SK-N-SH (cell line): ENCODE measurements at regions not wholly inside any gene's neighbourhood (a gene's known extent, or its start where the extent isn't known, plus 50 kb on each side); places are given as distances from the start of the nearest gene placed in this dataset.

Experiments
- CTCF ChIA-PET: fragments of 300-600, 350-600 bp; formaldehyde crosslinking; extraction: SDS; loops from one replicate; lab custom pipeline; 2021; lab: Yijun Ruan, JAX
- POLR2A ChIA-PET: fragments of 350-600 bp; sonication (Branson Sonifier 250); formaldehyde crosslinking; extraction: SDS; loops from one replicate; lab custom pipeline; 2020; ENCODE audit warnings: antibody characterized with exemption, inconsistent platforms; lab: Yijun Ruan, JAX
- DNase-seq: peaks from one replicate; pipeline ENCODE4 v3.0.0; 2012
- H2AFZ ChIP-seq: fragments of 200-600 bp; sonication (generic); 2 replicates; pipeline ENCODE4 v1.8.1; 2016; ENCODE audit warnings: antibody characterized with exemption, mild to moderate bottlenecking, low read depth
- H3F3A ChIP-seq: fragments of 200-600 bp; sonication (generic); replicated peaks from 2 replicates; pipeline ENCODE3; 2016; ENCODE audit warnings: antibody characterized with exemption, mild to moderate bottlenecking; ENCODE audit not compliant: insufficient read depth
- H3K27ac ChIP-seq, 2 experiments: fragments of 200-500 bp in 1 of 2; fragments of 200-600 bp in 1 of 2; sonication (Bioruptor generic) in 1 of 2; sonication (generic), shearing (Covaris generic) in 1 of 2; 2 replicates each; pipeline versions ENCODE4 v1.5.1 to v1.6.1; 2014 to 2016; ENCODE audit warnings: low read depth in 2 of 2, inconsistent platforms in 1 of 2, low read length in 1 of 2, mild to moderate bottlenecking in 1 of 2, mixed read lengths in 1 of 2
- H3K27me3 ChIP-seq: fragments of 200-600 bp; sonication (generic), shearing (Covaris generic); 2 replicates; pipeline ENCODE4 v1.6.1; 2016; ENCODE audit warnings: mixed run types; ENCODE audit not compliant: insufficient read depth
- H3K36me3 ChIP-seq, 2 experiments: fragments of 200-500 bp in 1 of 2; fragments of 200-600 bp in 1 of 2; sonication (Bioruptor generic) in 1 of 2; sonication (generic) in 1 of 2; replicated peaks in 1 of 2; 2 replicates each; pipeline versions ENCODE3 to v1.5.1; 2014 to 2016; ENCODE audit warnings: low read length in 1 of 2, mild to moderate bottlenecking in 1 of 2; ENCODE audit not compliant: insufficient read depth in 2 of 2, control insufficient read depth in 1 of 2
- H3K4me1 ChIP-seq, 2 experiments: fragments of 200-500 bp in 1 of 2; fragments of 200-600 bp in 1 of 2; sonication (Bioruptor generic) in 1 of 2; sonication (generic), shearing (Covaris generic) in 1 of 2; 2 replicates each; pipeline versions ENCODE4 v1.5.1 to v1.6.1; 2014 to 2016; ENCODE audit warnings: low read depth in 1 of 2, low read length in 1 of 2, mixed run types in 1 of 2; ENCODE audit not compliant: insufficient read depth in 2 of 2, control insufficient read depth in 1 of 2
- H3K4me2 ChIP-seq: fragments of 200-600 bp; sonication (generic), shearing (Covaris generic); 2 replicates; pipeline ENCODE4 v1.6.1; 2017; ENCODE audit warnings: mixed run types
- H3K4me3 ChIP-seq, 2 experiments: fragments of 200-500 bp in 1 of 2; fragments of 200-600 bp in 1 of 2; sonication (Bioruptor generic) in 1 of 2; sonication (generic), shearing (Covaris generic) in 1 of 2; 2 replicates each; pipeline versions ENCODE4 v1.5.1 to v1.8.1; 2014 to 2016; ENCODE audit warnings: low read depth in 2 of 2, inconsistent platforms in 1 of 2, low read length in 1 of 2, mild to moderate bottlenecking in 1 of 2, mixed read lengths in 1 of 2, moderate library complexity in 1 of 2
- H3K79me2 ChIP-seq: fragments of 200-600 bp; sonication (generic); 2 replicates; pipeline ENCODE4 v1.8.1; 2017; ENCODE audit warnings: mild to moderate bottlenecking; ENCODE audit not compliant: insufficient read depth
- H3K9ac ChIP-seq: fragments of 200-600 bp; sonication (generic); 2 replicates; pipeline ENCODE4 v1.6.1; 2017; ENCODE audit warnings: mixed run types
- H3K9me2 ChIP-seq: fragments of 200-600 bp; sonication (generic); 2 replicates; pipeline ENCODE4 v1.6.1; 2017; ENCODE audit warnings: mixed run types
- H3K9me3 ChIP-seq: fragments of 200-600 bp; sonication (generic); 2 replicates; pipeline ENCODE4 v1.6.1; 2017; ENCODE audit warnings: mixed run types, mild to moderate bottlenecking, moderate library complexity
- H4K20me1 ChIP-seq: fragments of 200-600 bp; sonication (generic); 2 replicates; pipeline ENCODE4 v1.6.1; 2017; ENCODE audit warnings: mild to moderate bottlenecking, mixed run types; ENCODE audit not compliant: insufficient read depth
- CHD2 ChIP-seq: fragments of 150-350 bp; IDR thresholded peaks from 2 replicates; pipeline ENCODE4 v1.6.1; 2018; ENCODE audit warnings: low read length; ENCODE audit not compliant: partially characterized antibody
- ELF1 ChIP-seq: IDR thresholded peaks from 2 replicates; pipeline ENCODE4 v1.4.0; 2012
- EZH2phosphoT487 ChIP-seq: fragments of 200-600 bp; sonication (generic); IDR thresholded peaks from 2 replicates; pipeline ENCODE4 v1.6.1; 2017; ENCODE audit warnings: low read depth, mixed run types, mild to moderate bottlenecking, antibody characterized with exemption, moderate library complexity, borderline replicate concordance
- GABPA ChIP-seq: IDR thresholded peaks from 2 replicates; pipeline ENCODE4 v1.4.0; 2012; ENCODE audit warnings: low read depth, mild to moderate bottlenecking
- JUND ChIP-seq: IDR thresholded peaks from 2 replicates; pipeline ENCODE4 v1.4.0; 2012
- MEF2A ChIP-seq: IDR thresholded peaks from 2 replicates; pipeline ENCODE4 v1.4.0; 2012; ENCODE audit warnings: low read depth, borderline replicate concordance
- NRF1 ChIP-seq: IDR thresholded peaks from 2 replicates; pipeline ENCODE4 v1.6.1; 2012; ENCODE audit warnings: low read depth, mild to moderate bottlenecking, low read length
- POLR2AphosphoS5 ChIP-seq: IDR thresholded peaks from 2 replicates; pipeline ENCODE4 v1.6.1; 2012; ENCODE audit warnings: low read depth, low read length
- RAD21 ChIP-seq: IDR thresholded peaks from 2 replicates; pipeline ENCODE4 v1.6.1; 2012; ENCODE audit warnings: mild to moderate bottlenecking, low read length
- RCOR1 ChIP-seq: fragments of 150-350 bp; IDR thresholded peaks from 2 replicates; pipeline ENCODE4 v1.6.1; 2017; ENCODE audit warnings: antibody characterized with exemption, low read length
- REST ChIP-seq: IDR thresholded peaks from 2 replicates; pipeline ENCODE4 v1.6.1; 2012; ENCODE audit warnings: mild to moderate bottlenecking, low read depth, low read length, moderate library complexity
- RFX5 ChIP-seq: IDR thresholded peaks from 2 replicates; pipeline ENCODE4 v1.6.1; 2012; ENCODE audit warnings: mild to moderate bottlenecking, improper control_type of control experiment, low read length
- RXRA ChIP-seq: IDR thresholded peaks from 2 replicates; pipeline ENCODE4 v1.4.0; 2012; ENCODE audit warnings: low read depth, mild to moderate bottlenecking, borderline replicate concordance
- SIN3A ChIP-seq: IDR thresholded peaks from 2 replicates; pipeline ENCODE4 v1.6.1; 2012; ENCODE audit warnings: low read depth, mild to moderate bottlenecking, low read length, moderate library complexity, borderline replicate concordance
- TCF12 ChIP-seq: IDR thresholded peaks from 2 replicates; pipeline ENCODE4 v1.4.0; 2012
- TEAD4 ChIP-seq: IDR thresholded peaks from 2 replicates; pipeline ENCODE4 v1.4.0; 2012; ENCODE audit warnings: mild to moderate bottlenecking, borderline replicate concordance; ENCODE audit not compliant: insufficient read depth
- YY1 ChIP-seq: IDR thresholded peaks from 2 replicates; pipeline ENCODE4 v1.4.0; 2012; ENCODE audit warnings: low read depth, mild to moderate bottlenecking
- WGBS: methylation state at CpG from one replicate; pipeline ENCODE4 v1.1.6; 2017; ENCODE audit warnings: low lambda C conversion rate; 5-methylcytosine and 5-hydroxymethylcytosine counted together

GRCh38 chr5:92991581-92992067 is 589.4 kb downstream of the NR2F1-AS1 start:
- 46% methylated on average over 3 of the region's 3 CpGs for WGBS
- Histone ChIP-seq H3K4me2 (0 out of 2 replicates have a peak overlapping the region, but pooled peaks have one; percentile 21), H3K27ac (peak overlapping the region in 1 of 2 experiments; percentile 15; a peak in 1 of 4 replicates), H3K79me2 (no peaks in the 10 kb centered on the region), H3K4me3 (no peak overlapping the region), H3K9me3 (peaks cover 10% of the 10 kb centered on the region), H4K20me1 (no peaks in the 10 kb centered on the region), H3F3A (peaks cover 11% of the 10 kb centered on the region), H3K4me1 (peaks cover 3 to 9% of the 10 kb centered on the region in 2 experiments; a peak in 2 of 4 replicates), H3K27me3 (no peaks in the 10 kb centered on the region), H2AFZ (peak overlapping the region; percentile 30; the same call in 1 of the 2 replicates), H3K36me3 (no peaks in the 10 kb centered on the region), H3K9me2 (no peaks in the 10 kb centered on the region), H3K9ac (no peak overlapping the region)
- CTCF ChIA-PET = interaction anchor here (1.0 to 1.1 kb wide), 2 partner anchors 9 to 13 kb away, joined by 3 read pairs; no protein-coding TSS in a partner anchor
- POLR2A ChIA-PET = no interaction called here
- DNase-seq = peak; percentile 15
- 0 out of 2 replicates have a peak, but pooled peaks have one; percentile 3 for TF ChIP-seq RAD21
- TF ChIP-seq TEAD4 = no peak

GRCh38 chr5:92990771-92991170 is 590.2 kb downstream of the NR2F1-AS1 start:
- H4K20me1 ChIP-seq = no peaks in the 10 kb centered on the region
- no peak overlapping the region for H3K27ac ChIP-seq
- H2AFZ ChIP-seq = no peak overlapping the region
- no peak for TF ChIP-seq MEF2A
- TF ChIP-seq EZH2phosphoT487 = no peak
- TF ChIP-seq SIN3A = no peak
- no peak for TF ChIP-seq CHD2
- no peak for TF ChIP-seq RFX5
- no peak for TF ChIP-seq TCF12
- no peak for TF ChIP-seq RCOR1
- no peak for TF ChIP-seq POLR2AphosphoS5
- no peak for TF ChIP-seq GABPA
- no peak for TF ChIP-seq TEAD4
- peaks cover 3 to 9% of the 10 kb centered on the region in 2 experiments; a peak in 2 of 4 replicates for H3K4me1 ChIP-seq
- H3K9ac ChIP-seq = no peak overlapping the region
- H3K79me2 ChIP-seq = no peaks in the 10 kb centered on the region
- H3F3A ChIP-seq = peaks cover 11% of the 10 kb centered on the region
- POLR2A ChIA-PET = no interaction called here
- CTCF ChIA-PET = no interaction called here
- no peaks in the 10 kb centered on the region for H3K27me3 ChIP-seq
- WGBS = 93% methylated on average over 6 of the region's 6 CpGs
- peaks cover 10% of the 10 kb centered on the region for H3K9me3 ChIP-seq
- no peaks in the 10 kb centered on the region for H3K9me2 ChIP-seq
- H3K4me2 ChIP-seq = no peak overlapping the region
- no peak overlapping the region for H3K4me3 ChIP-seq
- no peaks in the 10 kb centered on the region for H3K36me3 ChIP-seq
- no peak for DNase-seq

DNA sequence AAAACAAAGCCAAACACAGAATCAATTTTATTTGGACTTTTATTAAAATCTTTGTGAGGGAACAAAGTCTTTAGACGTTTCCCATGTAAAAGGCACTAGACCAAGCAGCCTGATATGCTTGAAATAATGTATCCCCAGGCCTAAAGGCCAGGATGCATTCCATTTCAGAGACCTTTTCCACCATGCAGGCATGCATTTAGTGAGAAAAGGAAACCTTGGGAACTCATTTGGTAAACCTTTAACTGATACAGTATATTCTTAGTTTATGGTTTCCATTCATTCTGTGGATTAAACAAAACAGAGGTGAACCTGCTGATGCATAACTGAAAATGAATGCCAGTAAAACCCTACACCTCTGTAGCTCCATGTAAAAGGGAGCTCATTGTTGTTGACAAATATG is 600.0 kb downstream of the NR2F1-AS1 start:
- ChIA-PET POLR2A (no interaction called here), CTCF (no interaction called here)
- Histone ChIP-seq H3K4me2 (no peak overlapping the region), H3K4me3 (no peak overlapping the region), H3K79me2 (no peaks in the 10 kb centered on the region), H4K20me1 (no peaks in the 10 kb centered on the region), H3K9ac (no peak overlapping the region), H3K9me2 (no peaks in the 10 kb centered on the region), H3K4me1 (peaks cover 0 to 4% of the 10 kb centered on the region in 2 experiments; a peak in 2 of 4 replicates), H3K27ac (no peak overlapping the region), H3K36me3 (no peaks in the 10 kb centered on the region), H3K9me3 (peaks cover 4% of the 10 kb centered on the region; the same call in 1 of the 2 replicates), H3F3A (no peaks in the 10 kb centered on the region), H3K27me3 (no peaks in the 10 kb centered on the region), H2AFZ (peak overlapping the region; percentile 51; the same call in 1 of the 2 replicates)
- 41% methylated on average over 1 of the region's 1 CpG for WGBS
- DNase-seq = no peak
- no peak for TF ChIP-seq RAD21
- TF ChIP-seq SIN3A = no peak
- TF ChIP-seq REST = no peak
- no peak for TF ChIP-seq JUND
- TF ChIP-seq ELF1 = no peak
- TF ChIP-seq TEAD4 = no peak
- no peak for TF ChIP-seq RXRA
- no peak for TF ChIP-seq MEF2A
- no peak for TF ChIP-seq YY1
- TF ChIP-seq CHD2 = no peak
- TF ChIP-seq NRF1 = no peak
